ENCODE measurements at regions not wholly inside any gene's neighbourhood (a gene's known extent, or its start where the extent isn't known, plus 50 kb on each side); places are given as distances from the start of the nearest gene placed in this dataset.

DNA sequence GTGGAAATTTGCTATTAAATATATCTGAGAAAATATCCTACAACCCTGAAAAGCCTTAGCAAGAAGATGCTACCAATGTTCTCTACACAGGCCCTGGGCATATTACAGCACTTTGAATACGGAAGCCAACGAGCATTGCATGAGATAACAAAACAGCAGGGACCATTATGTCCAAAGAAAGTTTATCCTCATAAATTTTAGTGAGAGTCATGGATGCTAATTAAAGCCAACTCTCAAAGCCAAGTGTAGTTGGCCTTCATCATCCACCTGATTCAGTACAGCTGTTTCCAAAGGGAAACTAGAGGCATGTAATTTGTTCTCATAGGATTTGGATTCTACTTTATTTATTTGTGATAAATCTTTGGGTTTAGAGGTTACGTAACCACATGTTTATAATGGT lies 564.8 kb downstream of the RFPL4B start:
- no peak for TF ChIP-seq CTCF (IDR thresholded peaks at IDR 0.05; ENCODE audit: insufficient read depth, low read length)
- TF ChIP-seq, protein P1, sequence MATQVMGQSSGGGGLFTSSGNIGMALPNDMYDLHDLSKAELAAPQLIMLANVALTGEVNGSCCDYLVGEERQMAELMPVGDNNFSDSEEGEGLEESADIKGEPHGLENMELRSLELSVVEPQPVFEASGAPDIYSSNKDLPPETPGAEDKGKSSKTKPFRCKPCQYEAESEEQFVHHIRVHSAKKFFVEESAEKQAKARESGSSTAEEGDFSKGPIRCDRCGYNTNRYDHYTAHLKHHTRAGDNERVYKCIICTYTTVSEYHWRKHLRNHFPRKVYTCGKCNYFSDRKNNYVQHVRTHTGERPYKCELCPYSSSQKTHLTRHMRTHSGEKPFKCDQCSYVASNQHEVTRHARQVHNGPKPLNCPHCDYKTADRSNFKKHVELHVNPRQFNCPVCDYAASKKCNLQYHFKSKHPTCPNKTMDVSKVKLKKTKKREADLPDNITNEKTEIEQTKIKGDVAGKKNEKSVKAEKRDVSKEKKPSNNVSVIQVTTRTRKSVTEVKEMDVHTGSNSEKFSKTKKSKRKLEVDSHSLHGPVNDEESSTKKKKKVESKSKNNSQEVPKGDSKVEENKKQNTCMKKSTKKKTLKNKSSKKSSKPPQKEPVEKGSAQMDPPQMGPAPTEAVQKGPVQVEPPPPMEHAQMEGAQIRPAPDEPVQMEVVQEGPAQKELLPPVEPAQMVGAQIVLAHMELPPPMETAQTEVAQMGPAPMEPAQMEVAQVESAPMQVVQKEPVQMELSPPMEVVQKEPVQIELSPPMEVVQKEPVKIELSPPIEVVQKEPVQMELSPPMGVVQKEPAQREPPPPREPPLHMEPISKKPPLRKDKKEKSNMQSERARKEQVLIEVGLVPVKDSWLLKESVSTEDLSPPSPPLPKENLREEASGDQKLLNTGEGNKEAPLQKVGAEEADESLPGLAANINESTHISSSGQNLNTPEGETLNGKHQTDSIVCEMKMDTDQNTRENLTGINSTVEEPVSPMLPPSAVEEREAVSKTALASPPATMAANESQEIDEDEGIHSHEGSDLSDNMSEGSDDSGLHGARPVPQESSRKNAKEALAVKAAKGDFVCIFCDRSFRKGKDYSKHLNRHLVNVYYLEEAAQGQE (IDR thresholded peaks at IDR 0.05; ENCODE audit: insufficient replicate concordance, low read depth): no peak
- no peak for TF ChIP-seq POLR2AphosphoS5 (IDR thresholded peaks at IDR 0.05; ENCODE audit: low read depth)
- TF ChIP-seq SPI1 (IDR thresholded peaks at IDR 0.05; ENCODE audit: borderline replicate concordance, low read depth): no peak
